ENCODE measurements at regions not wholly inside any gene's neighbourhood (a gene's known extent, or its start where the extent isn't known, plus 50 kb on each side); places are given as distances from the start of the nearest gene placed in this dataset.

GRCh38 chr7:42479816-42480633, 243.0 kb upstream of the GLI3 start:
- intact Hi-C loops (cut with micrococcal nuclease): no loop called here
- in situ Hi-C loops (cut with MboI): no loop called here
- H3K4me1 ChIP-seq (replicated peaks in 1 of 2; ENCODE audit: control insufficient read depth in 2 of 2, insufficient read depth in 2 of 2, low read length in 2 of 2): no peaks in the 10 kb centered on the region
- H2AFZ ChIP-seq (ENCODE audit: low read depth, low read length): no peak overlapping the region
- H3K79me2 ChIP-seq (ENCODE audit: control insufficient read depth, insufficient read depth, low read length): no peaks in the 10 kb centered on the region
- H3K9me3 ChIP-seq (replicated peaks; ENCODE audit: control insufficient read depth, insufficient read depth, low read depth, low read length): no peaks in the 10 kb centered on the region
- no peak for ATAC-seq
- H3K9ac ChIP-seq (ENCODE audit: insufficient read depth in 1 of 2, low read depth in 2 of 2, low read length in 2 of 2): no peak overlapping the region
- no peak overlapping the region for H3K4me2 ChIP-seq (ENCODE audit: insufficient read depth, low read length)
- H3K27ac ChIP-seq (ENCODE audit: extremely low read depth, low read depth, low read length): no peak overlapping the region
- no peaks in the 10 kb centered on the region for H3K27me3 ChIP-seq (ENCODE audit: control insufficient read depth in 2 of 2, insufficient read depth in 2 of 2, low read length in 2 of 2)
- no peak for DNase-seq (ENCODE audit: extremely low read depth in 1 of 4, low spot score in 3 of 4)
- BruUV-seq (replicated peaks): no TSS peak
- ChIA-PET POLR2A (no interaction called here), CTCF (ENCODE audit: low intra/inter-chr PET ratio) (no interaction called here)
- WGBS (ENCODE audit: insufficient coverage, low coverage, missing lambda C conversion rate): under 1% methylated on average over 9 of the region's 9 CpGs
- H4K20me1 ChIP-seq (replicated peaks; ENCODE audit: control insufficient read depth, insufficient read depth, low read length): no peaks in the 10 kb centered on the region
- H3K4me3 ChIP-seq: no peak overlapping the region
- no peaks in the 10 kb centered on the region for H3K36me3 ChIP-seq (ENCODE audit: control insufficient read depth, insufficient read depth, low read length)
- no peak for FAIRE-seq
- no peaks in the 10 kb centered on the region for H3K9me1 ChIP-seq (ENCODE audit: control insufficient read depth, insufficient read depth, low read length)
- TF ChIP-seq ETS1 (conservative IDR thresholded peaks at IDR 0.05; ENCODE audit: control insufficient read depth, low read depth, low read length) (no peak), PHF8 (IDR thresholded peaks at IDR 0.05; ENCODE audit: borderline replicate concordance, low read length) (no peak), ZNF830 (CRISPR knock-in tag; IDR thresholded peaks at IDR 0.05) (no peak), KDM2B (CRISPR knock-in tag; IDR thresholded peaks at IDR 0.05) (no peak), E4F1 (CRISPR knock-in tag; IDR thresholded peaks at IDR 0.05; ENCODE audit: borderline replicate concordance) (no peak), PCBP1 (IDR thresholded peaks at IDR 0.05; ENCODE audit: low read depth, low read length, poor library complexity, severe bottlenecking) (no peak), ZNF175 (CRISPR knock-in tag; IDR thresholded peaks at IDR 0.05; ENCODE audit: low read depth) (no peak), RFX1 (IDR thresholded peaks at IDR 0.05) (no peak), E2F8 (IDR thresholded peaks at IDR 0.05; ENCODE audit: low read depth, partially characterized antibody) (no peak), EWSR1 (IDR thresholded peaks at IDR 0.05; ENCODE audit: borderline replicate concordance, low read depth, partially characterized antibody) (no peak), E2F1 (CRISPR knock-in tag; IDR thresholded peaks at IDR 0.05) (no peak), BRF2 (IDR thresholded peaks at IDR 0.05; ENCODE audit: borderline replicate concordance, insufficient read depth, insufficient read length) (no peak)

Data from K562 (cell line).